ENCODE measurements at regions not wholly inside any gene's neighbourhood (a gene's known extent, or its start where the extent isn't known, plus 50 kb on each side); places are given as distances from the start of the nearest gene placed in this dataset.

DNA sequence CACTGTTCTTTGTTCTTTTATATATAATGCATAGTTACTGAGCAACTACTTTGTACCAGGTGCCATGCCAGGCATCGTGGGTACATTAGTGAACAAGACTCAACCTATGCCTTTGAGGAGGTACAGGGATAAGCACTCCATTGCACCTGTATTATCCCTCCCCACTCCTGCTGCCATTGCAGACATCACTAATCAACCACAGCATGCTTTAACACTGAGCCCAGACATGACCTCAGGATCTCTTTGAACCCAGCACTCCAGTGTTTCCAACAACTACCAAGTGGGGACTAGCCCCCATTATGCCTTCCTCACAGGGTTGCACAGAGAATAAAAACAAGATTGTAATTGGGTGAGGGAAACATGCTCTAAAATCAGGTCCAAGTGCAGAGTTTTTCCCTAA is 60.5 kb upstream of the COL13A1 start:
- no peak for DNase-seq

DNA sequence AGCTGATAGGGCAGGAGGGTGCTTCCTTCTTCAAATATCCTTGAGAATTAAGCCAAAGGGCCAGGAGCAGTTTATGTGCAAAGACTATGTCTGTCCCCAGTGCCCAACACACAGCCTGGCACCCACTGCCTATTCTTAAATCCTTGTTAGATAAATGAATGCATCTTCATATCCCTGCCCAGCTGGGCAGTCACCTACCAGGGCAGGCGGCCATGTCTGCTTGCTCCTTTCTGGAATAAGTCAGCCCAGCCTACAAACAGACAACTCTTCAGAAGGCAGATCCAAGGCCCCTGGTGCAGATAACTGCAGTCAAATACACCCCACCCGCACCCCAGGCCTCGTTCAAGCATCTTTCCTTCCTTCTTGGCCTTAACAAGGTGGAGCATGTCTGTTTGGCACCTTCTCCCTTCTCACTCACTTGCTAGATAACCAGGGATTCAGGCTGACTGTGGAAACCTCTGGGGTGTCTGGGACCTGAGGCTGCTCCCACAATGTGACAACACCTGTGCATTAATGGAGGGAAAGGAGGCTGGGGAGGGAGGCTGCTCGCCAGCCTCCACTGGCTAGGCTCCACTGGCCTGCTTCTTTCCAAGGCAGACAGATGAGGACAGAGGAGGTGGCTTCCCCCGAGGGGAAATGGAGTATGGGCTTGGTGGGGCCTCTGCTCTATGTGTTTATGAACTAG is 59.9 kb upstream of the COL13A1 start:
- DNase-seq: no peak

- no peak for DNase-seq
Measured at GRCh38 chr10:69742356-69742695, 59.4 kb upstream of the COL13A1 start.

- DNase-seq: no peak
Measured at GRCh38 chr10:69742928-69743602, 58.6 kb upstream of the COL13A1 start.

GRCh38 chr10:69744971-69745370 is 56.7 kb upstream of the COL13A1 start:
- DNase-seq: no peak

GRCh38 chr10:69745698-69746097 is 56.0 kb upstream of the COL13A1 start:
- DNase-seq: no peak

DNA sequence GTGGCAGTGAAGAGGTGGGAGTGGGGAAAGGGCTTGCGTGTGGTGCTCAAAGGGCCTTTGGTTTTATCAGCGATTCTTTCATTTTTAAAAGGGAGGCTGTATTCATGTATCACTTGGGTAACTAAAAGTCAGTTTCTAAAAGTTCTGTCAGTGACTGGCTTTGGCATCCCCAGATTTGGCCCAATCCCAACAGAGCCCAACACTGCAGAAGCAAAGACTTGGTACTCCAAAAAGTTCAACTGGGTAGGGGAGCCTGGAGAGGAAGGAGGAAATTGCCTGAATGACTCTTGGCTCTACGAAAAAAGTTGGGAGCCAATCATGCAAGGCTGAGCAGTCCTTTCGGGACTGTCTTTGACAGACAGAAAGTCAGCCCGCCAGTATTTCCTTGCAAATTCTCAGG is 54.5 kb upstream of the COL13A1 start:
- no peak for DNase-seq

DNA sequence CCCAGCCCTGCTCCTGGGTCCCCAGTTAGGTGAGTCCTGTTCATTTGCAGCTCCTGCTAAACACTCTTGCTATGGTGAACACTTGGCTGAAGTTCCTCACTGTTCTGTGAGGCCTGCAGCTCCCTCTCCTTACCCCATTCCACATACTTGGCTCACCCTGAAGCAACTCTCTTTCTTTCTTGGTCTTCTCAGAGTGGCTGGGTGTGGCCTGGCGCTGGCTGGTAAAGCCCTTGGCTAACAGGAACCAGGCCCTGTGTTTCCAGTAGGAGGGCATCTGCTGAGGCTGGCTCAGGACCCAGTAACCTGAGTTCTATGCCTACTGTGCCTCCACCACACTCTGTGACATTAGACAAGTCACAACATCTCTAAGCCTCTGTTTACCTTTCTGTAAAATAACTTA is 53.1 kb upstream of the COL13A1 start:
- DNase-seq: no peak

DNA sequence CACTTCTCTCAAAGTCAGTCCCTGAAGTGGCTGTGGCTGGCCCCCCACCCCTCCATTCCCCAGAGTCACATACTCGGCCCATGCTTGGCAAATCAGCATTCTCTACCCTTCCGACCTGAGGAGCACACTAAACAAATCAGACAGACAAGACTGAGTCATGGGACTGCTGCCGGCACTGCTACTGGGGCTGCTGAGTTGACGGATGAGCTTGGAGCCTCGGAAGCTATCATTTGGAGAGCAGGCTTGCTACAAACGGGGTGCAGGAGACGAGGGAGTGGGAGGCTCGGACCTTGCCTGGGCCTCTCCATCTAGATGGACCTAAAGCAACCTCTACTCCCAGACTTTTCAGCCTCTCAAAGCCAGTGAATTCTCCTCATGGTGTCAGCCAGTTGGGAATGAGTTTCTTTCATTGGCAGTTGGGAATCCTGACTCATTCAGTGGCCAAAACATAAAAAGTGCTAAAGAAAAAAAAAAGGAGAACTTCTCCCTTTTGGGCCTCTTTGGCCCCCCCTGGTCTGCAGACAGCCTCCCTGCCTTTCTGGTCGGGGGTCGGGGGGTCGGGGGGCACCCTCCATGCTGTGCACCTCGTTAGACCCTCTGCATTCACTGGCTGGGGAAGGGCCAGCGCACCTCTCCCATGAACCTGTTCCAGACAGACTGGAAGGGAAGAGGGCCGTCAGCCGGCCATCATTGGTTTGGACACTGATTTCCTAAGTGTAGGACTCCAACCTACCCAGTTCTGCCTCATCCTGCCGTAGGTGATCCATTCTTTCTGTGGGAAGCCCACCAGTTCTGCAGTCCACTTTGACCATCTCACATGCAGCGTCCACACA is 52.3 kb upstream of the COL13A1 start:
- DNase-seq: no peak

GRCh38 chr10:69750011-69750373 is 51.7 kb upstream of the COL13A1 start:
- no peak for DNase-seq

- DNase-seq: no peak
Measured at GRCh38 chr10:69750725-69751124, 51.0 kb upstream of the COL13A1 start.

DNA sequence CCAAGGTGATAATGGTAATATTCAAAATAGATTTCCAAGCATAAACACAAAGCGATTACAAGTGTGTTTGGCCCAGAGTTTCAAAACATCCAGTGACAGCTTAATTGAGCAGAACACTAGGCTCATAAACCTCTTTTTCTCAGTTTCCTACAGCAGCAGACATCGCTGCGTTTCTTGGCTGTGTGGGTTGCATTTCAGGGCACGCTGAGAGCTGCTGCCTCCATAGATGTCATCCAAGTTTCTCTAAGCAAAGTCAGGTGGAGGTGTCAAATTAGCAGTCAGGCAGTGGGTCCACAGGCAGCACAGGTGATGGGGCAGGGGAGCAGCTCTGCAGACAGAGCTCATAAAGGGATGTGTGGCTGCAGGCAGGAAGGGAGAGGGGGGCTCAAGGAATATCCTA is 50.5 kb upstream of the COL13A1 start:
- no peak for DNase-seq

Measured in stimulated activated naive CD4-positive, alpha-beta T cell treated with Interleukin-2 at 50 U/mL for 16 hours (primary cell).